HL-60 (cell line): ENCODE measurements at regions not wholly inside any gene's neighbourhood (a gene's known extent, or its start where the extent isn't known, plus 50 kb on each side); places are given as distances from the start of the nearest gene placed in this dataset.

Source experiments
- DNase-seq, 2 experiments: peaks; one replicate each; pipeline ENCODE4 v3.0.0-alpha.2; 2010 to 2020; ENCODE audit warnings: low read depth in 1 of 2, low spot score in 1 of 2
- H3K27ac ChIP-seq: fragments of 250-450 bp; sonication (Bioruptor Pico); replicated peaks from 2 replicates; pipeline ENCODE4 v1.5.1; 2020; ENCODE audit warnings: mild to moderate bottlenecking, moderate library complexity
- H3K27me3 ChIP-seq: fragments of 250-450 bp; sonication (Bioruptor Pico); 2 replicates; pipeline ENCODE4 v1.5.1; 2021; ENCODE audit warnings: mild to moderate bottlenecking, moderate library complexity; ENCODE audit not compliant: insufficient read depth, poor library complexity, severe bottlenecking
- H3K4me3 ChIP-seq: replicated peaks from 2 replicates; pipeline ENCODE4 v1.5.1; 2011; ENCODE audit warnings: mild to moderate bottlenecking, control low read depth, low read length; ENCODE audit not compliant: insufficient read depth
- GABPA ChIP-seq: IDR thresholded peaks from 2 replicates; pipeline ENCODE4 v1.6.1; 2012; ENCODE audit warnings: low read depth
- POLR2AphosphoS5 ChIP-seq: IDR thresholded peaks from 2 replicates; pipeline ENCODE4 v1.6.1; 2012; ENCODE audit warnings: low read depth
- SPI1 ChIP-seq: IDR thresholded peaks from 2 replicates; pipeline ENCODE4 v1.6.1; 2012; ENCODE audit warnings: low read depth, mild to moderate bottlenecking, borderline replicate concordance
- TF ChIP-seq, protein P1 (sequence below): IDR thresholded peaks from one replicate; pipeline ENCODE4 v1.5.1; 2011; ENCODE audit warnings: low read length, control low read depth, inconsistent platforms; ENCODE audit not compliant: insufficient read depth
- TF ChIP-seq, protein P2 (sequence below): IDR thresholded peaks from 2 replicates; pipeline ENCODE4 v1.6.1; 2012; ENCODE audit warnings: low read depth; ENCODE audit not compliant: insufficient replicate concordance

DNA sequence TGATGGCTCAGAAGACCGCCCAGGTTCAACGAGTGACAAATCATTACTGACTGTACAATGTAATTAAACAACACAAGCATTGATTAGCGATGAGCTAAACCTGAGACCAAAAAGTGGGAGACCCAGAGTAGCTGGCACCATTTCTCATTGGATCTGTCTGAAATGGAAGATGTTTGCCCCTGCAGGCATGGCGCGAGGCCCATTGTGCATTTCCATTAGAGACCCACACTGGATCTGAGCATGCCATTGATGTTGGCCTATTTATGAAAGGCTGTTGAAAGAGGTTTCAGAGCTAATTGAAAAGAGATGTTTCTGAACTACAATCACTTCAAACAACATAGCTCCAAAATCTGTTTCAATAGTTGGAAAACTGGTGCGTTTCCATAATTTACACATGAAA is 196.7 kb downstream of the TFAP2B start:
- no peak overlapping the region for H3K4me3 ChIP-seq
- no peak overlapping the region for H3K27ac ChIP-seq
- DNase-seq = no peak
- TF ChIP-seq, protein P1, sequence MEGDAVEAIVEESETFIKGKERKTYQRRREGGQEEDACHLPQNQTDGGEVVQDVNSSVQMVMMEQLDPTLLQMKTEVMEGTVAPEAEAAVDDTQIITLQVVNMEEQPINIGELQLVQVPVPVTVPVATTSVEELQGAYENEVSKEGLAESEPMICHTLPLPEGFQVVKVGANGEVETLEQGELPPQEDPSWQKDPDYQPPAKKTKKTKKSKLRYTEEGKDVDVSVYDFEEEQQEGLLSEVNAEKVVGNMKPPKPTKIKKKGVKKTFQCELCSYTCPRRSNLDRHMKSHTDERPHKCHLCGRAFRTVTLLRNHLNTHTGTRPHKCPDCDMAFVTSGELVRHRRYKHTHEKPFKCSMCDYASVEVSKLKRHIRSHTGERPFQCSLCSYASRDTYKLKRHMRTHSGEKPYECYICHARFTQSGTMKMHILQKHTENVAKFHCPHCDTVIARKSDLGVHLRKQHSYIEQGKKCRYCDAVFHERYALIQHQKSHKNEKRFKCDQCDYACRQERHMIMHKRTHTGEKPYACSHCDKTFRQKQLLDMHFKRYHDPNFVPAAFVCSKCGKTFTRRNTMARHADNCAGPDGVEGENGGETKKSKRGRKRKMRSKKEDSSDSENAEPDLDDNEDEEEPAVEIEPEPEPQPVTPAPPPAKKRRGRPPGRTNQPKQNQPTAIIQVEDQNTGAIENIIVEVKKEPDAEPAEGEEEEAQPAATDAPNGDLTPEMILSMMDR = no peak
- TF ChIP-seq, protein P2, sequence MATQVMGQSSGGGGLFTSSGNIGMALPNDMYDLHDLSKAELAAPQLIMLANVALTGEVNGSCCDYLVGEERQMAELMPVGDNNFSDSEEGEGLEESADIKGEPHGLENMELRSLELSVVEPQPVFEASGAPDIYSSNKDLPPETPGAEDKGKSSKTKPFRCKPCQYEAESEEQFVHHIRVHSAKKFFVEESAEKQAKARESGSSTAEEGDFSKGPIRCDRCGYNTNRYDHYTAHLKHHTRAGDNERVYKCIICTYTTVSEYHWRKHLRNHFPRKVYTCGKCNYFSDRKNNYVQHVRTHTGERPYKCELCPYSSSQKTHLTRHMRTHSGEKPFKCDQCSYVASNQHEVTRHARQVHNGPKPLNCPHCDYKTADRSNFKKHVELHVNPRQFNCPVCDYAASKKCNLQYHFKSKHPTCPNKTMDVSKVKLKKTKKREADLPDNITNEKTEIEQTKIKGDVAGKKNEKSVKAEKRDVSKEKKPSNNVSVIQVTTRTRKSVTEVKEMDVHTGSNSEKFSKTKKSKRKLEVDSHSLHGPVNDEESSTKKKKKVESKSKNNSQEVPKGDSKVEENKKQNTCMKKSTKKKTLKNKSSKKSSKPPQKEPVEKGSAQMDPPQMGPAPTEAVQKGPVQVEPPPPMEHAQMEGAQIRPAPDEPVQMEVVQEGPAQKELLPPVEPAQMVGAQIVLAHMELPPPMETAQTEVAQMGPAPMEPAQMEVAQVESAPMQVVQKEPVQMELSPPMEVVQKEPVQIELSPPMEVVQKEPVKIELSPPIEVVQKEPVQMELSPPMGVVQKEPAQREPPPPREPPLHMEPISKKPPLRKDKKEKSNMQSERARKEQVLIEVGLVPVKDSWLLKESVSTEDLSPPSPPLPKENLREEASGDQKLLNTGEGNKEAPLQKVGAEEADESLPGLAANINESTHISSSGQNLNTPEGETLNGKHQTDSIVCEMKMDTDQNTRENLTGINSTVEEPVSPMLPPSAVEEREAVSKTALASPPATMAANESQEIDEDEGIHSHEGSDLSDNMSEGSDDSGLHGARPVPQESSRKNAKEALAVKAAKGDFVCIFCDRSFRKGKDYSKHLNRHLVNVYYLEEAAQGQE = no peak
- TF ChIP-seq POLR2AphosphoS5 (no peak), GABPA (no peak), SPI1 (no peak)
- no peaks in the 10 kb centered on the region for H3K27me3 ChIP-seq

DNA sequence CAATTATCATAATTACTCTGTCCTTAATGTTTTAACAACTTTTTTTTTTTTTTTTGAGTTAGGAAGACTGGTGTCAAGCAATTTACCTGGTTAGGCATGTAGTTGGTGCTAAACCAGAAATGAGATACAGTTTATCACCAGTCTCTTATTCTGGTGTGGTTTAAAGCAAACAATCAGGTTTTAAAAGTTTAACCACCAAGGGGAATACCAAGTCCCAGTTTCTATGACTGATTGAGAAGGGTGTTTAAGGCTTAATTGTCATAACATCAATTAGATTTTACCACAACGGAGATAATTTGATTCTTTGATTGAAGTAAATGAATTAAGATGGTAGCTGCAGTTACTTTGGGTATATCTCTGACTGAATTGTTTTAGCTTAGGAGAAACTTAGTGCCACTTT is 197.8 kb downstream of the TFAP2B start:
- no peaks in the 10 kb centered on the region for H3K27me3 ChIP-seq
- H3K27ac ChIP-seq = no peak overlapping the region
- DNase-seq = no peak
- no peak overlapping the region for H3K4me3 ChIP-seq
- TF ChIP-seq GABPA = no peak
- TF ChIP-seq POLR2AphosphoS5 = no peak
- TF ChIP-seq, protein P1 = no peak
- no peak for TF ChIP-seq SPI1
- TF ChIP-seq, protein P2 = no peak

DNA sequence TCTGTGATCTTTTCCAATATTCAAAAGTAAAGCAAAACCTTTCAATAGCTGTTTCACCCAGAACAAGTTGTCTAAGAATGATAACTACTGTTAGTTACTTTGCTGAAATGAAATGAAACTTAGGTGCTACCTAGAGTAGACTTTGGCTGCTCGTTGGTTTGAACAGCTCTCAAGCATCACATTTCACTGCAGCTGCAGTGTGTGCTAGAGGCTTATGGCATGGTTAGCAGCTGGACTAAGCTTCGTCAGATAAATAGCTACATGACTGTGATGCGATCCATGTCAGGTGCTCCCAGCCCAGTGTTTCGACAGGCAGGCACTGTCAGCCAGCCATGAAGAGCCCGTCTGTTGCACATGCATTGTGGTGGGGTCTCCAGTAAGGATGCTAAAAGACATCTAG is 201.1 kb downstream of the TFAP2B start:
- Histone ChIP-seq H3K27me3 (no peaks in the 10 kb centered on the region), H3K4me3 (no peak overlapping the region), H3K27ac (no peak overlapping the region)
- TF ChIP-seq, protein P2 = no peak
- no peak for TF ChIP-seq GABPA
- TF ChIP-seq POLR2AphosphoS5 = no peak
- TF ChIP-seq SPI1 = no peak
- TF ChIP-seq, protein P1 = no peak
- DNase-seq = no peak
